Naive thymus-derived CD8-positive, alpha-beta T cell (primary cell): ENCODE measurements at regions not wholly inside any gene's neighbourhood (a gene's known extent, or its start where the extent isn't known, plus 50 kb on each side); places are given as distances from the start of the nearest gene placed in this dataset.
A peak's percentile ranks its signal among the peaks of the same experiment; 100 is the strongest.

Source experiments
- ATAC-seq, 2 donors: fragments of 150-1000 bp; cut with Tn5 transposase in 1 of 2; sonication (Bioruptor Pico), chemical (Tn5 transposase) in 1 of 2; 1 replicate in 1 of 2; 2 replicates in 1 of 2; pipeline ENCODE4 v1.10.0; 2021; ENCODE audit warnings: mild to moderate bottlenecking in 2 of 2, moderate library complexity in 2 of 2
- POLR2A ChIA-PET: fragments of 350-600 bp; sonication (Branson Sonifier 250); formaldehyde crosslinking; loops from one replicate; lab custom pipeline; 2021; ENCODE audit warnings: antibody characterized with exemption; lab: Charles Lee
- DNase-seq, 10 donors: peaks; one replicate each; pipeline versions ENCODE4 v3.0.0 to v3.0.0-alpha.2; 2020 to 2022
- H3K27ac Mint-ChIP-seq, 10 donors: one replicate each; pipeline ENCODE4 v1.8.0; 2020 to 2022; ENCODE audit warnings: mild to moderate bottlenecking in 10 of 10, mixed read lengths in 10 of 10, moderate library complexity in 4 of 10, inconsistent platforms in 1 of 10
- H3K27me3 Mint-ChIP-seq, 5 donors: one replicate each; pipeline ENCODE4 v1.8.0; 2021 to 2022; ENCODE audit warnings: mixed read lengths in 5 of 5
- H3K36me3 Mint-ChIP-seq, 3 donors: one replicate each; pipeline ENCODE4 v1.8.0; 2020 to 2022; ENCODE audit warnings: mixed read lengths in 3 of 3, mild to moderate bottlenecking in 2 of 3, inconsistent platforms in 1 of 3
- H3K4me1 Mint-ChIP-seq, 4 donors: one replicate each; pipeline ENCODE4 v1.8.0; 2021 to 2022; ENCODE audit warnings: mixed read lengths in 4 of 4
- H3K4me3 Mint-ChIP-seq, 10 donors: one replicate each; pipeline ENCODE4 v1.8.0; 2020 to 2022; ENCODE audit warnings: mild to moderate bottlenecking in 10 of 10, mixed read lengths in 10 of 10, moderate library complexity in 6 of 10, inconsistent platforms in 1 of 10
- H3K9me3 Mint-ChIP-seq, 9 donors: one replicate each; pipeline ENCODE4 v1.8.0; 2020 to 2022; ENCODE audit warnings: mixed read lengths in 9 of 9, mild to moderate bottlenecking in 3 of 9, inconsistent platforms in 1 of 9, moderate library complexity in 1 of 9

DNA sequence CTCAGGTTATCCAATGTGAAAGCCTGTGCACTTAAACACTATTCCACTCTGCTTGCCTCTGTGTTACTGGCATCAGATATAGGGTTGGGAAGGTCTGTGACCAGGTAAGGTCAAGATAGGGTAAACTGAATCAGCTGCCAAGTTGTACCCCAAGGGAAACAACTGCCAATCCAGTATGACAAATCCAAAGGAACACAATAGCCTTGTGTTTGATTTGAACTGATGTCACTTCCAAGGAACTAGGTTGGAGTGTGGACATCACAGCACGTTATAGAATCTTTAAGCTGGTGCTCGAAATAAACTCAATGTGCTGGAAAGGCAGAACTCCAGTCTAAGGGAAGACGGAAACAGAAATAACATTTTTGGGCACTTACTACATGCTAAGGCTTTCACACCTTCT lies 223.4 kb upstream of the BTG1 start:
- peaks cover 0 to 5% (median 4%) of the 10 kb centered on the region in 3 donors for H3K36me3 Mint-ChIP-seq
- H3K4me1 Mint-ChIP-seq = peaks cover 21 to 44% (median 37%) of the 10 kb centered on the region in 4 donors
- no peak overlapping the region for H3K27ac Mint-ChIP-seq
- no peaks in the 10 kb centered on the region for H3K27me3 Mint-ChIP-seq
- H3K9me3 Mint-ChIP-seq = no peaks in the 10 kb centered on the region
- POLR2A ChIA-PET = interaction anchor here (1.1 kb wide), 1 partner anchor 9 kb away, joined by 3 read pairs; no protein-coding TSS in a partner anchor
- H3K4me3 Mint-ChIP-seq = no peak overlapping the region
- DNase-seq = no peak
- ATAC-seq = no peak

- H3K4me3 Mint-ChIP-seq = peak overlapping the region in 1 of 10 donors; percentile 11
- peaks cover 30 to 67% (median 59%) of the 10 kb centered on the region in 4 donors for H3K4me1 Mint-ChIP-seq
- ATAC-seq (no peak), DNase-seq (no peak)
- H3K36me3 Mint-ChIP-seq = peaks cover 0 to 12% (median 4%) of the 10 kb centered on the region in 3 donors
- H3K27me3 Mint-ChIP-seq = no peaks in the 10 kb centered on the region
- peak overlapping the region in 7 of 10 donors; percentile 7 to 69 (median 54) for H3K27ac Mint-ChIP-seq
- peaks cover 0 to 10% (median 7%) of the 10 kb centered on the region in 9 donors for H3K9me3 Mint-ChIP-seq
- POLR2A ChIA-PET = interaction anchor here (3.7 to 7.0 kb wide), 3 partner anchors 13 to 221 kb away, joined by 29 to 88 read pairs (median 30); partner anchors contain the start of gene BTG1
Observed at GRCh38 chr12:92365836-92366235, 220.2 kb upstream of the BTG1 start.

DNA sequence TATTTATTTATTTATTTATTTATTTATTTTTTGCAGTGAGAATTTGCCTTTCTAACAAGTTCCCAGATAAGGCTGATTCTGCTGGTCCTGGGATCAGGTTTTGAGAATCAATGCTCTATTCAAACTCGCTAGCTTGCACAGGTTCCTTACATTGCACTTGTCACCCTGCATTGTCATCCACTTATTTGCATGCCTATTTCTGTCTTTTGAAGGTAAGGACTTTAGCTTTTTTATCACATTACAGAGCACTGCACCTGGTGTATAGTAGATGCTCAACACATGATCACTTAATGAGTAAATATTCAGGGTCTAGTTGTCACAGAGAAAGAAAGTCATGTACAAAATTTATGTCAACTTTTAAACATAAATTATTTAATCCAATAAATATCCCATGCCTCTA lies 219.7 kb upstream of the BTG1 start:
- Mint-ChIP-seq H3K4me1 (peaks cover 29 to 67% (median 60%) of the 10 kb centered on the region in 4 donors), H3K36me3 (peaks cover 0 to 15% (median 4%) of the 10 kb centered on the region in 3 donors), H3K9me3 (peaks cover 0 to 15% (median 12%) of the 10 kb centered on the region in 9 donors), H3K4me3 (peak overlapping the region in 1 of 10 donors; percentile 81), H3K27me3 (no peaks in the 10 kb centered on the region), H3K27ac (peak overlapping the region in 5 of 10 donors; percentile 13 to 69 (median 60))
- DNase-seq (no peak), ATAC-seq (no peak)
- POLR2A ChIA-PET = interaction anchor here (2.9 to 7.0 kb wide), 4 partner anchors 13 to 220 kb away, joined by 11 to 88 read pairs (median 30); partner anchors contain the start of gene BTG1

DNA sequence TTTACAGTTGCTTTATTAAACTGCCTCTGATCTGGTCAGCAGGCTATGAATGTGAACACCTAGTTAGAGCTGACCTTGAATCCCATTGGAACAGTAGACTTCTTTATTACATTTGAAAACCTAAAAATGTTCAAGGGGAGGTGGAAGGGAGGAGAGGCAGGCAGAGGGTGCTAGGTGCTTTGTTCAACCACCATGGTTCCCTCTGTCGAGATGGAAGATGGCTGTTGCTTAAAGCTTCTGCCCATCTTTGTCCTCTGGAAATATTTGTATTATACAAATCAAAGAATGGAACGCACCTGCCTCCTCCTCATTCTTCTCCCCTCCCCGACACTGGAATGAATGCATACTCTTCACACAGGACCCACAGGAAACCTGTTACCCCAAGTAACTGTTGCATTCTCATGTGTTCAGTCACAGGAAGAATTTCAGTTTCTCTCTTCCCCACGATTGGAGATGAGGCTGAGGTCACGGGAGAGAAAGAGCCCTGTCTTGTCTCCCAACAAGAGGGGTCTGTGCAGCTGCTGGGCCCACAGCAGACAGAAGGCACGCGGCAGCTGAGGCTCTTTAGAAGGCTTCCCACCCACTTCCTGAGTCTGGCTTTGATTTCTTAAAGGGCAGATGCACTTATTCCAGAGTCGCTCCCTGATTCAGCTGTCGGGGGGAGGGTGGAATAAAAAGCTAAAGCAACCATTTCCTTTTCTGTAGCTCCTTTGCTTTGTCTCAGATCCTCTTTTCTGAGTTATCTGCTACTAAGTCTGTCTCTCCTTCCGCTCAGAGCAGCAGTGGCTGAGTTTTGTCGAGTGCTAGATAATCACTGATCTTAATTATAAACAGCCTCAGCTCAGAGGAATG lies 217.9 kb upstream of the BTG1 start:
- peaks cover 31 to 78% (median 71%) of the 10 kb centered on the region in 4 donors for H3K4me1 Mint-ChIP-seq
- H3K4me3 Mint-ChIP-seq = peak overlapping the region; percentile 70 to 88 (median 84)
- peak overlapping the region; percentile 91 to 99 (median 97) for H3K27ac Mint-ChIP-seq
- ATAC-seq = peak; percentile 72 to 82
- peaks cover 0 to 21% (median 4%) of the 10 kb centered on the region in 3 donors for H3K36me3 Mint-ChIP-seq
- H3K9me3 Mint-ChIP-seq = peaks cover 0 to 26% (median 17%) of the 10 kb centered on the region in 9 donors
- peak; percentile 21 to 80 (median 58) for DNase-seq
- no peaks in the 10 kb centered on the region for H3K27me3 Mint-ChIP-seq
- POLR2A ChIA-PET = interaction anchor here (0.5 to 7.0 kb wide), 25 partner anchors 10 to 485 kb away, joined by 3 to 88 read pairs (median 5); partner anchors contain the start of gene BTG1

DNA sequence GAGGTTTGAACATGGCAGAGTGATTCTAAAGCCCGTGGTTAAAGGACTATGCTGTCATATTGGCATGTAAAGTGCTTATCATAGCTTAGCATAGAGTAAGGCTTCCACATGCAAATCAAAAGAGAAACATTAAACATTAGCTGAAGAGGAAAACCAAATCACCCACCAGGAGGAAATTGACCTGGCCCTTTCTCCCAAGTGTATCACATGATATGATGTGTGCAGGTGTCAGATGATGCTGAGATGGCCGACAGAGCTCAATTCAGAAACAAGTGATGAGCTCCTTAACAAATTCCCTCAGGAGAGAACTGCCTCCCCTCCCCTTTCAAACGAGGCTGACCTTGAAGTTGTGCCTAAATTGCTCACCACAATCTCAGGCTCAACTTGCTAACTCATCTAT lies 217.1 kb upstream of the BTG1 start:
- Mint-ChIP-seq H3K27me3 (no peaks in the 10 kb centered on the region), H3K9me3 (peaks cover 1 to 30% (median 20%) of the 10 kb centered on the region in 9 donors), H3K4me3 (peak overlapping the region; percentile 70 to 88 (median 84)), H3K36me3 (peaks cover 0 to 24% (median 6%) of the 10 kb centered on the region in 3 donors), H3K4me1 (peaks cover 31 to 76% (median 75%) of the 10 kb centered on the region in 4 donors), H3K27ac (peak overlapping the region; percentile 91 to 99 (median 97))
- POLR2A ChIA-PET = interaction anchor here (0.5 to 7.0 kb wide), 20 partner anchors 10 to 485 kb away, joined by 3 to 88 read pairs (median 5); partner anchors contain the start of gene BTG1
- ATAC-seq = peak; percentile 15 to 16
- peak in 2 of 10 donors; percentile 13 to 29 for DNase-seq

DNA sequence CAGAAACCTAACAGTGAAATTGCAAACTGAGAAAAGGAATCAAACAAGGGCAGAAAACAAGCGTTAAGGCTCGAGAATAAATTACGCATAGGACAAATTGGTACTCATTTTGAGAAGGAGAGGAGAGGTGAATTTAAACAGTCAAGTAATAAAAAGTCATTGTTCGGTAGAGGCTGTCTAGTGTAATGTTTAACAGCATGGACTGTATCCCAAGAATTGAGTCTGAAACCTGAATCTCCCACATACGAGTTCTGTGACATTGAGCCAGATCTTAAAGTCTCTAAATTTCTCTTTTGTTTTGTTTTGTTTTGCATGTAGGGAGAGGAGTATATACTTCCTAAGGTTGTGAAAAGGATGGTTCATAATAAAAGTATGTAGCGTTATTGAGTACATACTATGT lies 216.5 kb upstream of the BTG1 start:
- Mint-ChIP-seq H3K36me3 (peaks cover 0 to 29% (median 13%) of the 10 kb centered on the region in 3 donors), H3K27ac (peak overlapping the region; percentile 91 to 99 (median 97)), H3K27me3 (no peaks in the 10 kb centered on the region), H3K4me1 (peaks cover 33 to 82% (median 79%) of the 10 kb centered on the region in 4 donors), H3K9me3 (peaks cover 8 to 35% (median 22%) of the 10 kb centered on the region in 9 donors), H3K4me3 (peak overlapping the region in 9 of 10 donors; percentile 21 to 88 (median 83))
- no peak for DNase-seq
- ATAC-seq = no peak
- POLR2A ChIA-PET = interaction anchor here (0.6 to 7.0 kb wide), 12 partner anchors 11 to 217 kb away, joined by 3 to 88 read pairs (median 6); partner anchors contain the start of gene BTG1

GRCh38 chr12:92360543-92360942 lies 214.9 kb upstream of the BTG1 start:
- ATAC-seq (peak; percentile 58 to 66), DNase-seq (peak in 5 of 10 donors; percentile 18 to 56 (median 32))
- POLR2A ChIA-PET = interaction anchor here (1.3 to 7.0 kb wide), 5 partner anchors 18 to 215 kb away, joined by 4 to 38 read pairs (median 17); partner anchors contain the start of gene BTG1
- H3K4me1 Mint-ChIP-seq = peaks cover 32 to 90% (median 86%) of the 10 kb centered on the region in 4 donors
- peaks cover 11 to 45% (median 27%) of the 10 kb centered on the region in 9 donors for H3K9me3 Mint-ChIP-seq
- H3K36me3 Mint-ChIP-seq = peaks cover 0 to 38% (median 25%) of the 10 kb centered on the region in 3 donors
- H3K27ac Mint-ChIP-seq = peak overlapping the region; percentile 13 to 98 (median 90)
- peak overlapping the region in 9 of 10 donors; percentile 13 to 68 (median 30) for H3K4me3 Mint-ChIP-seq
- H3K27me3 Mint-ChIP-seq = no peaks in the 10 kb centered on the region

DNA sequence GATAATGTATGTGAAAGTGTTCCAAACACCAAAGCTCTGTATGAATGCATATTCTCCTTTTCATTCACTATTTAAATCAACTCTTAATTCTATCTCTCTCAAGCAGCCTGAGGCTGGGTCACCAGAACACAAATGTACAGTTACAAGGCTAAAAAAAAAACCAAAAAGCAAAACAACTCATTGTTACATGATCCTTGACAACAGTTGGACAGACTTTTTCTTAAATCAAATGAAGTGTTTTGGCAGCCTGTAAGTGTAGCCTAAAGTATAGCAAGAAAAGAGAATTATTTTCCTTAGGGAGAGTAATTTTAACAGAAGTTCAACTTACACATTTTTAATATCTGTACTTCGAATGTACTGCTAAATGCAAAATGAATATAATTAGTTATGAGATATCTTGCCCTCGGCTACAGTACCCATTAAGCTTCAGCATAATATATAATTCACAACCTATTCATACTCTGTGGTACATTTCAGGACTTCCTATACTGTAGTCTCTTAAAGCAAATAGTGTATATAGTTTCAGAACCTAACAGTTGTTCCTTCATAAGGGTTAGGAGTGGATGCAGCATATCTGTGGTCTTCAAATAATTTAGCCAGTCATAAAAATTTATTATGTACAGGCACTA lies 214.0 kb upstream of the BTG1 start:
- DNase-seq = no peak
- H3K4me3 Mint-ChIP-seq = peak overlapping the region in 4 of 10 donors; percentile 30 to 68 (median 56)
- peak overlapping the region; percentile 13 to 98 (median 90) for H3K27ac Mint-ChIP-seq
- no peaks in the 10 kb centered on the region for H3K27me3 Mint-ChIP-seq
- POLR2A ChIA-PET = interaction anchor here (0.7 to 7.0 kb wide), 5 partner anchors 13 to 214 kb away, joined by 3 to 38 read pairs (median 17); partner anchors contain the start of gene BTG1
- ATAC-seq = no peak
- peaks cover 0 to 38% (median 25%) of the 10 kb centered on the region in 3 donors for H3K36me3 Mint-ChIP-seq
- H3K4me1 Mint-ChIP-seq = peaks cover 31 to 88% (median 86%) of the 10 kb centered on the region in 4 donors
- H3K9me3 Mint-ChIP-seq = peaks cover 11 to 46% (median 27%) of the 10 kb centered on the region in 9 donors

GRCh38 chr12:92357584-92358261 lies 212.1 kb upstream of the BTG1 start:
- Mint-ChIP-seq H3K9me3 (peaks cover 11 to 46% (median 27%) of the 10 kb centered on the region in 9 donors), H3K4me1 (peaks cover 23 to 72% (median 68%) of the 10 kb centered on the region in 4 donors), H3K36me3 (peaks cover 0 to 37% (median 25%) of the 10 kb centered on the region in 3 donors), H3K4me3 (peak overlapping the region in 1 of 10 donors; percentile 25), H3K27ac (peak overlapping the region in 4 of 10 donors; percentile 14 to 49 (median 36)), H3K27me3 (no peaks in the 10 kb centered on the region)
- ATAC-seq (no peak), DNase-seq (no peak)
- POLR2A ChIA-PET = no interaction called here

- Mint-ChIP-seq H3K27ac (peak overlapping the region in 2 of 10 donors; percentile 2 to 31), H3K36me3 (peaks cover 0 to 31% (median 25%) of the 10 kb centered on the region in 3 donors), H3K9me3 (peaks cover 11 to 40% (median 23%) of the 10 kb centered on the region in 9 donors), H3K4me3 (peak overlapping the region in 3 of 10 donors; percentile 10 to 44 (median 39)), H3K27me3 (no peaks in the 10 kb centered on the region), H3K4me1 (peaks cover 23 to 65% (median 61%) of the 10 kb centered on the region in 4 donors)
- ATAC-seq = no peak
- DNase-seq = no peak
- POLR2A ChIA-PET = interaction anchor here (0.6 to 1.1 kb wide), 3 partner anchors 14 to 51 kb away, joined by 3 to 4 read pairs (median 3); no protein-coding TSS in a partner anchor
Observed at GRCh38 chr12:92356425-92356824, 210.8 kb upstream of the BTG1 start.

DNA sequence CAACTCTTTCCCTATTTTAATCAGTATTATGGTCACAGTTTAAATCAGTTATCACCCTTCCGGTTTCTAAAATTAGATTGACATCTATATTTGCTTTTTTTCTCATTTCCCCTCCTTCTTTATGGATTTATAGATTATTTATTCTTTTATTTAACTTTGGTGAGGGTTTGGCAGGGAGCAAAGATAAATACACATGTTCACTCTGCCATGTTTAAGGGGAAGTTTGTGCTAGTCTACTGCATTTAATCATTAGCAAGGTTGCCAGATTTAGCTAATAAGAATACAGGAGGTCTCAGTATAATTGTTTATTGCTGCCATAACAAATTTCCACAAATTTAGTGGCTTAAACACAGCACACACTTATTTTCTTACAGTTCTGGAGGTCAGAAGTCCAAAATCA lies 204.0 kb upstream of the BTG1 start:
- ATAC-seq = no peak
- POLR2A ChIA-PET = interaction anchor here (1.9 kb wide), 1 partner anchor 14 kb away, joined by 8 read pairs; no protein-coding TSS in a partner anchor

More for the DNA sequence above, 204.0 kb upstream of the BTG1 start:
- Mint-ChIP-seq H3K9me3 (peaks cover 0 to 13% (median 0%) of the 10 kb centered on the region in 9 donors), H3K27ac (no peak overlapping the region), H3K4me3 (no peak overlapping the region), H3K27me3 (no peaks in the 10 kb centered on the region), H3K36me3 (peaks cover 0 to 4% (median 1%) of the 10 kb centered on the region in 3 donors), H3K4me1 (peaks cover 9 to 18% (median 13%) of the 10 kb centered on the region in 4 donors)
- no peak for DNase-seq
